Endothelial cell of umbilical vein (primary cell): ENCODE measurements at regions not wholly inside any gene's neighbourhood (a gene's known extent, or its start where the extent isn't known, plus 50 kb on each side); places are given as distances from the start of the nearest gene placed in this dataset.

Experiments
- BruUV-seq: library from RNA; stranded (reverse); fragments of 400-500 nt; replicated peaks from 2 replicates; lab custom pipeline; 2021; lab: Mats Ljungman, UMichigan
- CTCF ChIA-PET: fragments of 300-600, 350-600 bp; sonication (Branson Sonifier 250); formaldehyde crosslinking; loops from one replicate; lab custom pipeline; 2021; ENCODE audit warnings: antibody characterized with exemption, inconsistent platforms; lab: Charles Lee
- POLR2A ChIA-PET: fragments of 300-600, 350-600 bp; sonication (Branson Sonifier 250); formaldehyde crosslinking; loops from one replicate; lab custom pipeline; 2021; ENCODE audit warnings: antibody characterized with exemption, inconsistent platforms; lab: Charles Lee
- DNase-seq: peaks from one replicate; pipeline ENCODE4 v3.0.0-alpha.2; 2011; ENCODE audit warnings: low read depth, low spot score
- FAIRE-seq: peaks from 2 replicates; lab custom pipeline; 2011; peaks lifted over from hg19 to GRCh38; lab: Jason Lieb, UNC
- H2AFZ ChIP-seq: 2 replicates; pipeline ENCODE4 v1.6.0; 2012; ENCODE audit warnings: low read depth, low read length, control low read depth, inconsistent platforms
- H3K27ac ChIP-seq: 2 replicates; pipeline ENCODE4 v1.5.1; 2011; ENCODE audit warnings: low read depth, mild to moderate bottlenecking, control low read depth, low read length, moderate library complexity; ENCODE audit not compliant: insufficient read depth
- H3K27me3 ChIP-seq, 2 experiments: 2 replicates each; pipeline versions ENCODE4 v1.6.0 to v1.6.1; 2011; ENCODE audit warnings: low read length in 2 of 2, mixed read lengths in 1 of 2; ENCODE audit not compliant: control insufficient read depth in 2 of 2, insufficient read depth in 2 of 2
- H3K36me3 ChIP-seq, 2 experiments: 2 replicates in 1 of 2; 3 replicates in 1 of 2; pipeline ENCODE4 v1.5.1; 2011; ENCODE audit warnings: low read length in 2 of 2, mild to moderate bottlenecking in 1 of 2, moderate library complexity in 1 of 2; ENCODE audit not compliant: control insufficient read depth in 2 of 2, insufficient read depth in 2 of 2; ENCODE audit errors: extremely low read depth in 1 of 2
- H3K4me1 ChIP-seq: 3 replicates; pipeline ENCODE4 v1.5.1; 2011; ENCODE audit warnings: mild to moderate bottlenecking, low read length; ENCODE audit not compliant: control insufficient read depth, insufficient read depth; ENCODE audit errors: extremely low read depth
- H3K4me2 ChIP-seq: 2 replicates; pipeline ENCODE4 v1.6.1; 2011; ENCODE audit warnings: low read length, control low read depth, mixed read lengths; ENCODE audit not compliant: insufficient read depth
- H3K4me3 ChIP-seq, 3 experiments: fragments of 200-600 bp in 1 of 3; sonication (generic), shearing (Covaris generic) in 1 of 3; replicated peaks in 1 of 3; 2 replicates each; pipeline ENCODE4 v1.5.1; 2011 to 2016; ENCODE audit warnings: control low read depth in 3 of 3, low read length in 3 of 3, mild to moderate bottlenecking in 2 of 3, inconsistent platforms in 1 of 3, low read depth in 1 of 3, moderate library complexity in 1 of 3; ENCODE audit not compliant: insufficient read depth in 1 of 3
- H3K79me2 ChIP-seq: 2 replicates; pipeline ENCODE4 v1.6.0; 2012; ENCODE audit warnings: low read length, inconsistent platforms; ENCODE audit not compliant: control insufficient read depth, insufficient read depth
- H3K9ac ChIP-seq: replicated peaks from 2 replicates; pipeline ENCODE3; 2011; ENCODE audit warnings: low read length, control low read depth; ENCODE audit not compliant: insufficient read depth; ENCODE audit errors: extremely low read depth
- H3K9me1 ChIP-seq: replicated peaks from 3 replicates; pipeline ENCODE4 v1.6.0; 2011; ENCODE audit warnings: mild to moderate bottlenecking, low read length; ENCODE audit not compliant: control insufficient read depth, insufficient read depth; ENCODE audit errors: extremely low read depth
- H3K9me3 ChIP-seq: replicated peaks from 2 replicates; pipeline ENCODE4 v1.5.1; 2012; ENCODE audit warnings: low read length, inconsistent platforms; ENCODE audit not compliant: control insufficient read depth, insufficient read depth
- H4K20me1 ChIP-seq: replicated peaks from 2 replicates; pipeline ENCODE3; 2011; ENCODE audit warnings: mild to moderate bottlenecking, low read length; ENCODE audit not compliant: control insufficient read depth, insufficient read depth; ENCODE audit errors: extremely low read depth
- CTCF ChIP-seq, 2 donors: IDR thresholded peaks; 1 replicate in 1 of 2; 2 replicates in 1 of 2; pipeline ENCODE4 v1.5.1; 2011; ENCODE audit warnings: low read length in 2 of 2, mild to moderate bottlenecking in 2 of 2, moderate library complexity in 2 of 2, control low read depth in 1 of 2, inconsistent platforms in 1 of 2, low read depth in 1 of 2; ENCODE audit not compliant: insufficient read depth in 1 of 2; ENCODE audit errors: extremely low read depth in 1 of 2
- EZH2 ChIP-seq: IDR thresholded peaks from 2 replicates; pipeline ENCODE4 v1.6.1; 2012; ENCODE audit warnings: borderline replicate concordance, low read depth, mild to moderate bottlenecking, moderate library complexity, low read length, inconsistent platforms; ENCODE audit not compliant: severe bottlenecking
- FOS ChIP-seq: IDR thresholded peaks from 2 replicates; pipeline ENCODE4 v1.6.1; 2011; ENCODE audit warnings: mild to moderate bottlenecking, low read length, moderate library complexity, borderline replicate concordance; ENCODE audit not compliant: insufficient read depth
- GATA2 ChIP-seq: IDR thresholded peaks from 2 replicates; pipeline ENCODE4 v1.7.0; 2011; ENCODE audit warnings: low read depth, mild to moderate bottlenecking, moderate library complexity, mixed read lengths, low read length; ENCODE audit not compliant: insufficient read length, insufficient read depth
- JUN ChIP-seq: IDR thresholded peaks from 2 replicates; pipeline ENCODE4 v1.6.1; 2011; ENCODE audit warnings: borderline replicate concordance, low read depth; ENCODE audit not compliant: insufficient read length, insufficient read depth
- MYC ChIP-seq: IDR thresholded peaks from one replicate; pipeline ENCODE4 v1.6.1; 2011; ENCODE audit warnings: mild to moderate bottlenecking, low read depth, low read length
- POLR2A ChIP-seq: IDR thresholded peaks from 2 replicates; pipeline ENCODE4 v1.6.1; 2012; ENCODE audit warnings: low read depth, mild to moderate bottlenecking, control low read depth, low read length
- POLR2AphosphoS5 ChIP-seq: IDR thresholded peaks from 2 replicates; pipeline ENCODE4 v1.6.1; 2012; ENCODE audit warnings: low read depth, mild to moderate bottlenecking, control low read depth, low read length, moderate library complexity; ENCODE audit not compliant: insufficient read depth
- dilution Hi-C: fragments of 300-500 bp; cut with MboI; formaldehyde crosslinking; loops from one replicate; pipeline ENCODE4 v1.15.0; 2019; ENCODE audit warnings: low sequenced_read_pairs; ENCODE audit not compliant: extremely low pct_ligation_motif_present
- intact Hi-C: fragments of 100-400 bp; cut with micrococcal nuclease; formaldehyde crosslinking; loops from one replicate; pipeline ENCODE4 v1.10.0; 2022
- TF ChIP-seq, protein P1 (sequence below): IDR thresholded peaks from 2 replicates; pipeline ENCODE4 v1.6.1; 2011; ENCODE audit not compliant: insufficient read depth, insufficient read length

DNA sequence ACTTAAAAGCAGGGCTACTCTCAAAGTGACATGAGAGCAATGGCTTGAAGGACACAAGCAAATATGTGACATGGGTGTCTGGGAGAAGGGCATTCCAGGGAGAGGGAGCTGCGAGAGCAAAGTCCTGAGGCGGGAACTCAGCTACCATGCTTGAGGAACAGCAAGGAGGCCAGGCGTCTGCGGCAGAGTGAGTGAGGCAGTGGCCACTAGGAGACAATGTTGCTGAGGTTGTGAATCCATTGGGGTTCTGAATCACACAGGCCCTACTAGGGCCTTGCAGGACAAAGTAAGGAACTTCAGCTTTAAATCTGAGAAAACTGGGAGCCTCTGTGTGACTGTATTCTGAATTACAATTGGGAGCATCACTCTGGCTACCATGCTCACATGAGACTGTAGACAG, 94.1 kb upstream of the PRICKLE2 start:
- Histone ChIP-seq H4K20me1 (no peaks in the 10 kb centered on the region), H3K4me3 (no peak overlapping the region), H3K27ac (no peak overlapping the region), H3K4me1 (no peaks in the 10 kb centered on the region), H3K9me3 (no peaks in the 10 kb centered on the region), H3K27me3 (no peaks in the 10 kb centered on the region), H3K9ac (no peak overlapping the region), H3K4me2 (no peak overlapping the region), H3K79me2 (no peaks in the 10 kb centered on the region), H2AFZ (no peak overlapping the region), H3K9me1 (no peaks in the 10 kb centered on the region), H3K36me3 (no peaks in the 10 kb centered on the region)
- ChIA-PET CTCF (interaction anchor here (1.2 to 2.3 kb wide), 2 partner anchors 79 to 145 kb away, joined by 4 to 7 read pairs; no protein-coding TSS in a partner anchor), POLR2A (no interaction called here)
- TF ChIP-seq FOS (no peak), GATA2 (no peak), CTCF (IDR thresholded peaks at IDR 0.05; ENCODE audit: extremely low read depth in 1 of 2, insufficient read depth in 1 of 2, low read depth in 1 of 2, low read length in 2 of 2) (no peak), POLR2A (no peak), EZH2 (no peak), JUN (no peak), MYC (no peak), POLR2AphosphoS5 (no peak)
- TF ChIP-seq, protein P1, sequence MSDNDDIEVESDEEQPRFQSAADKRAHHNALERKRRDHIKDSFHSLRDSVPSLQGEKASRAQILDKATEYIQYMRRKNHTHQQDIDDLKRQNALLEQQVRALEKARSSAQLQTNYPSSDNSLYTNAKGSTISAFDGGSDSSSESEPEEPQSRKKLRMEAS: no peak
- dilution Hi-C loops (no loop called here), intact Hi-C loops (no loop called here)
- BruUV-seq: no TSS peak
- FAIRE-seq (no peak), DNase-seq (no peak)
